ENCODE measurements at regions not wholly inside any gene's neighbourhood (a gene's known extent, or its start where the extent isn't known, plus 50 kb on each side); places are given as distances from the start of the nearest gene placed in this dataset.

- DNase-seq (ENCODE audit: low spot score in 2 of 2) (no peak), ATAC-seq (ENCODE audit: low read depth) (no peak)
- Mint-ChIP-seq H3K27ac (no peak overlapping the region), H3K9me3 (no peaks in the 10 kb centered on the region), H3K27me3 (peaks cover 2% of the 10 kb centered on the region), H3K4me1 (no peaks in the 10 kb centered on the region), H3K4me3 (no peak overlapping the region), H3K36me3 (no peaks in the 10 kb centered on the region)
These were observed 378.7 kb downstream of the TMEM232 start for GRCh38 chr5:110347781-110348180.

GRCh38 chr5:110351430-110351829 lies 375.0 kb downstream of the TMEM232 start:
- ATAC-seq (ENCODE audit: low read depth) (no peak), DNase-seq (ENCODE audit: low spot score in 2 of 2) (no peak)
- Mint-ChIP-seq H3K4me1 (no peaks in the 10 kb centered on the region), H3K27me3 (peaks cover 2% of the 10 kb centered on the region), H3K27ac (no peak overlapping the region), H3K4me3 (no peak overlapping the region), H3K9me3 (no peaks in the 10 kb centered on the region), H3K36me3 (no peaks in the 10 kb centered on the region)

- H3K9me3 Mint-ChIP-seq: no peaks in the 10 kb centered on the region
- H3K27me3 Mint-ChIP-seq: no peaks in the 10 kb centered on the region
- ATAC-seq (ENCODE audit: low read depth) (no peak), DNase-seq (ENCODE audit: low spot score in 2 of 2) (no peak)
- H3K4me3 Mint-ChIP-seq: no peak overlapping the region
- no peaks in the 10 kb centered on the region for H3K4me1 Mint-ChIP-seq
- no peak overlapping the region for H3K27ac Mint-ChIP-seq
- no peaks in the 10 kb centered on the region for H3K36me3 Mint-ChIP-seq
These were observed 372.2 kb downstream of the TMEM232 start for GRCh38 chr5:110354311-110354710.

- Mint-ChIP-seq H3K36me3 (no peaks in the 10 kb centered on the region), H3K9me3 (no peaks in the 10 kb centered on the region), H3K4me1 (no peaks in the 10 kb centered on the region), H3K27me3 (no peaks in the 10 kb centered on the region), H3K27ac (no peak overlapping the region), H3K4me3 (no peak overlapping the region)
- ATAC-seq (ENCODE audit: low read depth): no peak
- DNase-seq (ENCODE audit: low spot score in 2 of 2): no peak
These were observed 371.4 kb downstream of the TMEM232 start for GRCh38 chr5:110354915-110355644.

GRCh38 chr5:110356677-110357076 lies 369.8 kb downstream of the TMEM232 start:
- Mint-ChIP-seq H3K36me3 (no peaks in the 10 kb centered on the region), H3K27ac (no peak overlapping the region), H3K27me3 (no peaks in the 10 kb centered on the region), H3K4me3 (no peak overlapping the region), H3K9me3 (no peaks in the 10 kb centered on the region), H3K4me1 (no peaks in the 10 kb centered on the region)
- no peak for DNase-seq (ENCODE audit: low spot score in 2 of 2)
- ATAC-seq (ENCODE audit: low read depth): no peak

GRCh38 chr5:110359221-110359620 lies 367.2 kb downstream of the TMEM232 start:
- ATAC-seq (ENCODE audit: low read depth) (no peak), DNase-seq (ENCODE audit: low spot score in 2 of 2) (no peak)
- no peaks in the 10 kb centered on the region for H3K4me1 Mint-ChIP-seq
- no peaks in the 10 kb centered on the region for H3K9me3 Mint-ChIP-seq
- H3K4me3 Mint-ChIP-seq: no peak overlapping the region
- no peaks in the 10 kb centered on the region for H3K36me3 Mint-ChIP-seq
- H3K27me3 Mint-ChIP-seq: no peaks in the 10 kb centered on the region
- no peak overlapping the region for H3K27ac Mint-ChIP-seq

GRCh38 chr5:110361471-110361870 lies 365.0 kb downstream of the TMEM232 start:
- no peaks in the 10 kb centered on the region for H3K4me1 Mint-ChIP-seq
- H3K36me3 Mint-ChIP-seq: no peaks in the 10 kb centered on the region
- H3K27ac Mint-ChIP-seq: no peak overlapping the region
- no peaks in the 10 kb centered on the region for H3K9me3 Mint-ChIP-seq
- DNase-seq (ENCODE audit: low spot score in 2 of 2) (no peak), ATAC-seq (ENCODE audit: low read depth) (no peak)
- H3K4me3 Mint-ChIP-seq: no peak overlapping the region
- no peaks in the 10 kb centered on the region for H3K27me3 Mint-ChIP-seq

- peaks cover 1% of the 10 kb centered on the region for H3K9me3 Mint-ChIP-seq
- H3K36me3 Mint-ChIP-seq: no peaks in the 10 kb centered on the region
- DNase-seq (ENCODE audit: low spot score in 2 of 2) (no peak), ATAC-seq (ENCODE audit: low read depth) (no peak)
- no peak overlapping the region for H3K4me3 Mint-ChIP-seq
- peaks cover 3% of the 10 kb centered on the region for H3K27me3 Mint-ChIP-seq
- no peaks in the 10 kb centered on the region for H3K4me1 Mint-ChIP-seq
- H3K27ac Mint-ChIP-seq: no peak overlapping the region
These were observed 364.2 kb downstream of the TMEM232 start for GRCh38 chr5:110362261-110362660.

- DNase-seq (ENCODE audit: low spot score in 2 of 2) (no peak), ATAC-seq (ENCODE audit: low read depth) (no peak)
- no peaks in the 10 kb centered on the region for H3K36me3 Mint-ChIP-seq
These were observed 359.8 kb downstream of the TMEM232 start for GRCh38 chr5:110366716-110367115.

More at GRCh38 chr5:110366716-110367115, 359.8 kb downstream of the TMEM232 start:
- Mint-ChIP-seq H3K27me3 (peaks cover 6% of the 10 kb centered on the region), H3K4me3 (no peak overlapping the region), H3K9me3 (peaks cover 1% of the 10 kb centered on the region), H3K27ac (no peak overlapping the region), H3K4me1 (peaks cover 7% of the 10 kb centered on the region)

Data from memory B cell (primary cell).